ENCODE measurements at regions not wholly inside any gene's neighbourhood (a gene's known extent, or its start where the extent isn't known, plus 50 kb on each side); places are given as distances from the start of the nearest gene placed in this dataset.

DNA sequence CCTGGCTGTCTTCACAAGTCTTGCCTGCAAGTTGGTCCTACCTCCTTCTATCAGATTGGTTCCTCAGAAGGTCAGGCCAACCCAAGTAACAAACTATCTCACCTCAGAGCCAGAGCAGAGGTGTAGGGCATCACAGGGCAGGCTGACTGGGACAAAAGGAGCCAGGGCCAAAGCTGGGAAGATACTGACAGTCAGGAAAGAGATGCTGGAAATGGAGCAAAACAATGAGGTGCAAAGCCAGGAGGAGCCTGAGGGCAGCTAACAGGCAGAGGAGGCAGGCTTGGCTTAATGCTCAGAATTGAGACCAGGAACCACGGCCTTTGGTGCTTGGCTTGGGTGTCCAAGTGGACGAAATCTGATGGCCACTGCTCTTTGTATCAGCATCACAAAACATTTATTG lies 68.4 kb upstream of the PNMA1 start:
- no peak for DNase-seq (ENCODE audit: low read depth in 1 of 2, low spot score in 1 of 2)

- DNase-seq (ENCODE audit: low read depth in 1 of 2, low spot score in 1 of 2): no peak
Measured at GRCh38 chr14:73780896-73781295, 66.7 kb upstream of the PNMA1 start.

DNA sequence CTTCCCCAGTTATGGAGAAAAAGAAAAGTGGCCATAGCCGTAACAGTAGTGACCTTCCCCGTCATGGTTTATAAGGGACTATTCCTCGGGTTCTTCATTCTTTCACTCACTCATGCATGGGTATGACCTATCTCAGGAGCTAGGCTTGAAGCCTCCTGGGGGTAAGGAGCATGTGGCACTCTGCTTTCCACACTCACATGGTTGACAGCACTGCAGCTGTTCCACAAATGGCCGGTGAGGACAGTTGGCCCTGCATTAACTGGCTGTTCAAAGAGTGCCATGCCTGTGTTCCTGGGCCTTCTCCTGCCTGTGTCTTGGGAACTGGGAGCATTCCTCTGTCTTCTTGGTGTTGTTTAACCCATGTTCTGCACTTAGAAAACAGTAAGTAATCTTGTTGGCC lies 66.2 kb upstream of the PNMA1 start:
- no peak for DNase-seq (ENCODE audit: low read depth in 1 of 2, low spot score in 1 of 2)

- DNase-seq (ENCODE audit: low read depth in 1 of 2, low spot score in 1 of 2): no peak
Measured at GRCh38 chr14:73778736-73779135, 64.6 kb upstream of the PNMA1 start.

- DNase-seq (ENCODE audit: low read depth in 1 of 2, low spot score in 1 of 2): no peak
Measured at GRCh38 chr14:73777420-73777819, 63.2 kb upstream of the PNMA1 start.

GRCh38 chr14:73776194-73776537 lies 62.0 kb upstream of the PNMA1 start:
- no peak for DNase-seq (ENCODE audit: low read depth in 1 of 2, low spot score in 1 of 2)

DNA sequence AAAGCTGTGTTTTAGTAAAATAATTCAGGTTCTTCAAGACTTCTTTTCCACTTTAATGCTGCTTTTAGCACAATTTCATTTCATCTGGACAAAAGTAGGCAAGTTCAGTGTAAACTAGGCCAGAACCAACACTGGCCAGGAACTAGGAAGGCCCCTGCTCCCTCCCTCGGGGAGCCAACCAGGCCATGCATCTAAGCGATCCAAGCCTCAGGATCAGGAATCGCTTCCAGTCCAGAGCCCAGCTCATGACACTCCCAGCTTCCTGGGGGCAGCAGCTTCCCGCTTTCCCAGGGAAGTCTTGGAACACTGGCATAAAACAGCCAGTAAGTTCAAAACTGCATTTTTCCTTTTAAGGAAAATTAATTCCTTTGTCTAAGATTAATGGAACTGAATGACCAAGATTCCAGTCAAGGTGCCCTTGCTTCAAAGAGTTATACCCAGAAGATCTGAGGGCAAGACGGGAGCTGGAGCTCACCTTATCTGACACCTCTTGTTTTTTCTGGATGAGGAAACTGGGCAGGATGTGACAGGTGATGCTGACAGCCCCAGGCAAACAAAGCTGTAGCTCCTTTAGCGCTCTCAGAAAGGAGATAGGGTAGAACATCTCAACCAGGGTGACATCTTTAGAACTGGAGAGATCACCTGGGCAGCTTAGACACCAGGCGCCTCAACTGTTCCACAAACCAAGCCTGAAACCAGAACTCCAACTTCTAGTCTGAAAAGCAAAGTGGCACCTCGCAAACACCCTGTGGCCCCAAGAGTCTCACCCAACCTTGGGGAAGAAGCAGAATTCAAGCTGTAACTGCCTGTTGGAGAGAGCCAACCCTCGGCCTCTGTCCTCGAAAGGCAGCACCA lies 61.4 kb upstream of the PNMA1 start:
- no peak for DNase-seq (ENCODE audit: low read depth in 1 of 2, low spot score in 1 of 2)

DNA sequence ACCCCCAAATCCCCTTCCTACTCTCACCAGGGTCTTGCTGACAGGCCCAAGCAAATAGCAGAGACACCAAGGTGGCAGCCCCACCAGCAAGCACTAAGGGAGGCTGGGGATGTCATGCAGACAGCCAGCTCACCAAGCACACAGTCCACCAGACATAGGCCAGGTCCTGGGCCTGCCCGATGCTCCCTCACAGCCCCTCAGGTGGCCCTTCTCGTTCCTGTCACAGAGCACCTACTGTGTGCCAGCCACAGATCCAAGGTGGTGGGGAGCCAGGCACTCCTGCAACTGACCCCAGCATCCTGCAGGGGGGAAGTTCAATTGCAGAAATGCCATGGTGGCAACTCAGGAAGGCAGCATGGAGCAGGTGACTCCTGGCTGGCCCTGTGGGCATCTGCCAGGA lies 60.5 kb upstream of the PNMA1 start:
- DNase-seq (ENCODE audit: low read depth in 1 of 2, low spot score in 1 of 2): no peak

GRCh38 chr14:73774241-73774570 lies 60.0 kb upstream of the PNMA1 start:
- DNase-seq (ENCODE audit: low read depth in 1 of 2, low spot score in 1 of 2): no peak

GRCh38 chr14:73773441-73774240 lies 59.5 kb upstream of the PNMA1 start:
- DNase-seq (ENCODE audit: low read depth in 1 of 2, low spot score in 1 of 2): no peak

DNA sequence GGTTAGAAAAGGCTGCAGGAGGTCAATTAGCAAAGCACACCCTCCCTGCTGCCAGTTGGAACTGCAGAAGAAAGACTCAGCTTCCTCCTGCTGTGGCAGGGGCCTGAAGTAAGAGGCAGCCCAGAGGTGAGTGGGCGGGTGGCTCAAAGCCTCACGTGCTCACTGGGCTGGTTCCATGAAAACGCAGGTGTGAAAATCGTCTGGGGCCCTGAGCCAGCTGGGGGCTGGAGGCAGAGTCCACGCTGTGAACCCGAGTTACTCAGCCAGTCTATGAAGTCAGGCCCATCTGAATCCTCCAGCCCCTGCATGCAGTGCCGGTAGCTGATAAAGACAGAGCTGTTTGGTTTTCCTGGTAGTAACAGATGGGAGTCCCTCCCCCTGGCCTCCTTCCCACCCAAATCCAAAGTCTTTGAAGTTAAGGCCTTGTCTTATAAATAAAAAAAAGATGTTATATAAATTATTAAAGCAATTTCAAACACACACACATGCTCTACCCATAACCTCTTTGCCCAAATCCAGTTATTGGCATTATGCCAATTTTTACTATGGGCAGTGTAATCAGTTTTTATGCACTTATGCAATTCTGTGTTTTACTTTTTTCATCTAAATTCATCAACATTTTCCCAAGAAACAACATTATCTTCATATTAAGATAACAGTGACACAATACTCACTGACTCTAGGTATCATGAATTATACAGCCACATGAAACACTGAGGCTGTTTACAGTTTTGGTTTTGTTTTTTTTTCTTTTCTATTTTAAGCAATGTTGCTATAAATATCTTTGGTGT lies 57.9 kb upstream of the PNMA1 start:
- peak in 1 of 2 donors; percentile 69 for DNase-seq (ENCODE audit: low read depth in 1 of 2, low spot score in 1 of 2)

DNA sequence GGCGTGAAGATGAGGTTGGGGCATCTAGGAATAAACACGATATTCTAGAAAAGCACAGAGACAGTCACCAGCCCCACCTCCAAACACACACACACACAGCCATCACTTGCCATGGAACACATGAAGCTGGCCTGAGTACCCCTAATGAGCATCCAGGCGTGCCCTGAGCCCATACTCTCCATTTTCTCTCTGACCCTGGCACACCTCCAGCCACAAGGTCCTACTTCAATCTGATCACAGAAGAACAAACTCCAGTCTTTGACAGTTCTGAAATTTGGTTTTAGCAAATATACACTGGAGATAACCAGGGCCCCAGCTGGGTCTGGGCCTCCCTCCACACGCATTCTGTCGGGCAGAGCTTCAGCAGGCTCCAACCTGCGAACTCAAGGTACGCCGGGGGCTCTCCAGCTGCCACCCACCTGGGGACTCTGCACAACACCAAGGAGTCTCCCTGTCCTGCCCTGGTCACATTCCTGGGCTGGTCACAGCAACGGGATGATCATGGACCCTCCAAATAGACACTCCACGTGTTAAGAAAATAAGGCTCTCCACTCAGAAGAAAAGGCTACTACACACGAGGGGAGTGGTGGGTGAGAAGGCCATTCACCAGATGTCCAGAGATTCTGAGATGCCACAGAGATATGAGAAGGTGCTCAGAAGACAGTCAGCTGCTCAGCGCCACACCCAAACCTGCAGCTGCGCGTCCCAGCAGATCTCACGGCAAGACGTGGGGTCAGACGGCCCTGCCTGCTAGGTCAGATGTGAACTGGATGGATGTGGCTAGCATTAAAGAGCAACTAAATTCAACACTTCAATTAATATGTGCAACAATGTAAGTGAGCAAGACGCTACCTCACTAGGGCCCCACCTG lies 57.0 kb upstream of the PNMA1 start:
- no peak for DNase-seq (ENCODE audit: low read depth in 1 of 2, low spot score in 1 of 2)

- DNase-seq (ENCODE audit: low read depth in 1 of 2, low spot score in 1 of 2): no peak
Measured at GRCh38 chr14:73768107-73768506, 53.9 kb upstream of the PNMA1 start.

DNA sequence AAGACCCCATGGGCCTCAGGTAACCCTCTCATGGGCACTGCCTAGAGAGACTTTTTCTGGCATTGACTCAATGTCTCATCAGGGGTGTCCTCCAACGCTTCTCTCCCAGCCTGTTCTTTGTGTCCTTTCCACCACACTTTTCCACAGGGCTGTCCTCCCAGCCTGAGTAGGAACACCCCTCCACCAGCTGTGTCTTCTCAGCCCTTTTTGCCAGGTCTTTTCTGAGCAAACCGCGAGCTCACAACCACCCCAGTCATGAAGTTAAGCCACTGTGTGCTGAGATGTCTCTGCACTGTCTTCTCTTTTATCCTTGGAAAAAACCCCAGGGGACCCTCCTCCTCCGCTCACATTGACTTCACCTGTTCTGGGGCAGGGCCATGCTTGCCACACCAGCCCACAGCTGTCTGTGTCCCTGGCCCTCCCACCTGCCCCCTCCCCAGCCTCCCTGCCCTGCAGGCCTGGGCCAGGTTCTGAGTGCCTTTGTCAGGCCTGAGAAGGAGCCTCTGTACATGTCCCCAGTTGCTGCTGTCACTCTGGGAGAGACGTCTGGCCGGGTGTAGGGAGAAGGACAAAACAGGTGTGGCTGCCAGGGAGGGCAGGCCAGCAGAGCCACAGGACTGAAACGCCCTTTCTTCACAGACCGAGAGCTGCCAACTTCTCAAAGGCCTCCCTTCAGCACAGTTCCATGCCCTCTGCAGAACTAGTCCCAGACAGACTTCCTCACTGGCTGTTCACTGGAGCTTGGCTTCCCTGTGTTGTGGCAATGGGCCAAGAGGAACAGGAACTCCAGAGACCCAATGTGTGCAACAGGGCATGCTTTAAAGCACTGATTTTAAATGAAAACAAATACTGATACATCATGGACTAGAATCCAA lies 50.5 kb upstream of the PNMA1 start:
- DNase-seq (ENCODE audit: low read depth in 1 of 2, low spot score in 1 of 2): no peak
